ENCODE measurements at regions not wholly inside any gene's neighbourhood (a gene's known extent, or its start where the extent isn't known, plus 50 kb on each side); places are given as distances from the start of the nearest gene placed in this dataset.

- DNase-seq (ENCODE audit: low spot score) (no peak), ATAC-seq (no peak)
These were observed 50.2 kb upstream of the MME start for GRCh38 chr3:155029941-155030340.

GRCh38 chr3:155026999-155027591 is 53.0 kb upstream of the MME start:
- intact Hi-C loops (cut with DNase I) = no loop called here
- ATAC-seq = peak; percentile 50
- DNase-seq (ENCODE audit: low spot score) = no peak

More at GRCh38 chr3:155029941-155030340, 50.2 kb upstream of the MME start:
- intact Hi-C loops (cut with DNase I) = no loop called here

DNA sequence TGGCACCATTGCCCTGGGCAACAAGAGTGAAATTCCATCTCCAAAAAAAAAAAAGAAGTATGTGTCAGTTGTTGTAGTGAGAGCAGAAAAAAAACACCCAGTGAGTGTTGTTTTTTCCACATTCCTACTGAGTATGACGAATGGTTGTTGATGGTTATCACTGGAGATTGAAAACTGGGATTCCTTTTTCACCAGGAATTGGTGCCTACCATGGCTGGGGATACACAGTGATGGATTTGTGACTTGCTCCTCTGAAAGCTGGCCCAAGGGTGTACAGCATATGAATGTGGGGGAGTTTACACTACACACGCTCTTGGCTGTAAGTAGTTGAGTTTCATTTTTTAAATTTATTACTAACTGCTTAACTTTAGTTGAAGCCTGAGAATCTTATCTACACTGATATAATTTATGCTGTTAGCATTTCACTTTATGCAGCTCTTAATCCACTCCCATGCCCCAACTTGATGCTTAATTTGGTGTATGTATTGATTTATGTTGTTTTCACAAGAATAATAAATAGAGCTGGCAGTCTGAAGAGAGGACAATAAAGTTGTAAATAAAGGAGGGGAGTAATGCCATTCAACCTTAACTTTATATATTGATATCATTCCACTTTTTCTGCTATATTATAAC is 56.0 kb upstream of the MME start:
- ATAC-seq = no peak
- intact Hi-C loops (cut with DNase I) = no loop called here
- DNase-seq (ENCODE audit: low spot score) = no peak

- intact Hi-C loops (cut with DNase I) = no loop called here
- ATAC-seq = no peak
- no peak for DNase-seq (ENCODE audit: low spot score)
These were observed 57.2 kb upstream of the MME start for GRCh38 chr3:155022896-155023295.

GRCh38 chr3:155019575-155019974 is 60.5 kb upstream of the MME start:
- DNase-seq (ENCODE audit: low spot score) = no peak

GRCh38 chr3:155018621-155019330 is 61.3 kb upstream of the MME start:
- DNase-seq (ENCODE audit: low spot score) (no peak), ATAC-seq (no peak)
- intact Hi-C loops (cut with DNase I) = no loop called here

More at GRCh38 chr3:155019575-155019974, 60.5 kb upstream of the MME start:
- no peak for ATAC-seq
- intact Hi-C loops (cut with DNase I) = no loop called here

GRCh38 chr3:155015776-155016436 is 64.2 kb upstream of the MME start:
- DNase-seq (ENCODE audit: low spot score) = no peak
- no peak for ATAC-seq
- intact Hi-C loops (cut with DNase I) = no loop called here

DNA sequence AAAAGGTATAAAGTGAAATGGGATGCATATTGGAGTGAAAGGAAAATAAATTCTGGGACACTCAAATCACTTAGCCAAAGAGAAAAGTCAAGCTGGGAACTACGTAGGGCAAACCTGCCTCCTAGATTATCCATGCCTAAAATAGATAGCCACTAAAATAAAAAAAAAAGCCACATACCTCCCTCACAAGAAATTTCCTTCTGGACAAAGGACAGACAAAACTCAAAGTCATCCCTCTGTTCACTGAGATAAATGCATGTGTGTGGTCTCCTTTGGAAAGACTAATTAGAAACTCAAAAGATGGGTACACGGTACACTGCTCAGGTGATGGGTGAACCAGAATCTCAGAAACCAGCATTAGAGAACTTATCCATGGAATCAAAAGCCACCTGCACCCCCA is 65.2 kb upstream of the MME start:
- intact Hi-C loops (cut with DNase I) = no loop called here
- ATAC-seq = no peak
- DNase-seq (ENCODE audit: low spot score) = no peak

DNA sequence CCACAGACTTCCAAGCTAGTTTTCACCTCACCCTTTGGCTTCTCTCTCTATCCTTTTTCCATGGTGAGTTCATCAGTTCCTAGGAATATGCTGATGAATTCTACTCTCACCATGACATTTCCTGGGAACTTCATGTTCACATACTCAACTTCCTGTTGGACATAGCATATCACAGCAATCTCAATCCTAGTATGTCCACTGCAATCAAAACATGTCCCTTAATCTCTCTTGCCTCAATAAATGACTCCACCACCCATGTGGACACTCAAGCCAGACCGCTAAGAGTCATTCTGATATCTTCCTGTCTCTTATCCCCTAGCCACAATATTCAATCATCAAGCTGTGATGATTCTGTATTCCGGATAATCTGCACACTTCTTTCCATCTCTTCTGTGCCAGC is 66.7 kb upstream of the MME start:
- DNase-seq (ENCODE audit: low spot score) (no peak), ATAC-seq (no peak)
- intact Hi-C loops (cut with DNase I) = no loop called here

DNA sequence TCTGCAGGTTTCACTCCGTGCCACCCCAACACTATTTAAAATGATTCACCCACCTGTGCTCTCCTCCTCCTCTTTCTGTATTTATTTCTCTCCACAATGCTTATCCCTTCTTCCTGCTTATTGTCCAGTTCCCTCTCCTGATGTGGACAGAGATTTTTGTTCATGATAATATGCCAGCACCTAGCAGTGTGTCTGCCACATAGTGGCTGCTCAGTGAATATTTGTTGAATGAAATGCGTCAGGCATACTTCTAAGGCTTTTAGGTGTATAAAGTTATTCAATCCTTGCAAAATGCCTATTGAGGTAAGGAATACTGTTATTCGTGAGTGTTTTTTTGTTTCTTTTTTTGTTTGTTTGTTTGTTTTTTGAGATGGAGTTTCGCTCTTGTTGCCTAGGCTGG is 67.5 kb upstream of the MME start:
- ATAC-seq = no peak
- intact Hi-C loops (cut with DNase I) = no loop called here

DNA sequence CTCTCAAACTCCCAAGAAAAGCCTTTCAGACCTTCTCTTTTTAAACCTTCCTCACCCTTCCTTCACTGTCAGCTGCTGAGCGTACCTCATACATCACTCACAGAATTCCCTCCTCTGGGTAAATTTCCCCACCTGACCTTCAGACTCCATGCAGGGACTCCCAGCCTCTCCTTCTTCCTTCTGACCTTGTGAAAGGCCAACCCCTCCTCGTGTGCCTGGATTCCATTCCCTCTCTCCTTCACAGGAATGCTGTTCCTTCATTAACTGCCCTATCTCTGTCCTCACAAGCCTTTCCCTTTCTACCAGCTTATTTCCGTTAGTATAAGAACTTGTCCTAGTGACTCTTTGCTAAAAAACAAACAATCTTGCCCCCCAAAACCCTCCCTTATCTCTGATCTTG is 69.7 kb upstream of the MME start:
- ATAC-seq (no peak), DNase-seq (ENCODE audit: low spot score) (no peak)
- intact Hi-C loops (cut with DNase I) = no loop called here

More for the DNA sequence above, 67.5 kb upstream of the MME start:
- no peak for DNase-seq (ENCODE audit: low spot score)

DNA sequence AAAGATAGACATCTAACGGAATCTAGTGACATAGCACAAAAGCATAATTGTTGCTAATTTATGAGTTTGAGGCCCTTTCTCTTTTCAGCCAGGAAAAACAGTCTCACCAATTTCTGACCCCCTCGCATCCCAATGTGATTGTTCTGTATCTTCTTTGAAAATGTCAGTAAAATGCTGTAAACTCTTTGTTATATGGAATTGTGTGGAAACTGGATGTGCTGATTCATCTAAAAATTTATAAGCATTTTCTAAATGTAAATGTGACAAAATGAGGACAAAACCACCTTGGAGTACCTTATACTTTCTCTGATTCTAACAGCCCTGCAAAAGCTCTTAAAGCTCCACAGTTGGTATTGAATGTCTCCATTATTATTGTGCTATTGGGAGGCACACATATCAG is 70.9 kb upstream of the MME start:
- intact Hi-C loops (cut with DNase I) = no loop called here
- no peak for ATAC-seq
- DNase-seq (ENCODE audit: low spot score) = no peak

DNA sequence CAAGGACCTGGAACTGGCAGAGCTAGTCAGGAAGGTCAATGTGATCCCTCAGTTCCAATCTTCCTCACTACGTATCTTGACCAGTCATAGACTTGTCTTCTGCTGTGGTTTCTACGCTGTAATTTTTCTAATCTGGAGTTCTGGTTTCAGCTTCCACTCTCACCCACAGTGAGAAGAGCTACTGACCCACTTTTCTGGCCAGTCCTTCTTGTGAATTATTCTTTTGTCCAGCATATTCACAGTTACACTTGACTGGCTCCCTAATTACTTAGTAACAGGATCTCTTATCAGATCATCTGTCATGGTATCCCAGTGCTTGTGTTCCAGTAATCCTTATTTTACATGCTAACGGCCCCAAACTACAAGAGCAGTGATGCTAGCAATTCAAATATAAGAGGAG is 72.4 kb upstream of the MME start:
- ATAC-seq (no peak), DNase-seq (ENCODE audit: low spot score) (no peak)
- intact Hi-C loops (cut with DNase I) = no loop called here

GRCh38 chr3:155001289-155002010 is 78.7 kb upstream of the MME start:
- DNase-seq (ENCODE audit: low spot score) (no peak), ATAC-seq (no peak)
- intact Hi-C loops (cut with DNase I) = no loop called here

DNA sequence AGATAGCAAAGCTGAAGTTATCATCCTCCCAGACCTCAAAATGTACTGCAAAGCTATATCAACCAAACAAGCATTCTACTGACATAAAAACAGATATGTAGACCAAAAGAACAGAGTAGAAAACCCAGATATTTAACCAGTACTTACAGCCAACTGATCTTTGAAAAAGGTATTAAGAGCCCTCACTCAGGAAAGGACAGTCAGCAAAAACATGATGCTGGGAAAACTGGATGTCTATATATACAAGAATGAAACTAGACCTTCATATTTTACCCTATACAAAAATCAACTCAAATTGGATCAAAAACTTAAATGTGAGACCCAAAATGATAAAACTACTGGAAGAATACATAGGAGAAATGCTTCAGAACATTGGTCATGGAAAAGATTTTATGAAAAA is 87.5 kb upstream of the MME start:
- intact Hi-C loops (cut with DNase I) = no loop called here
- no peak for DNase-seq (ENCODE audit: low spot score)
- ATAC-seq = no peak

DNA sequence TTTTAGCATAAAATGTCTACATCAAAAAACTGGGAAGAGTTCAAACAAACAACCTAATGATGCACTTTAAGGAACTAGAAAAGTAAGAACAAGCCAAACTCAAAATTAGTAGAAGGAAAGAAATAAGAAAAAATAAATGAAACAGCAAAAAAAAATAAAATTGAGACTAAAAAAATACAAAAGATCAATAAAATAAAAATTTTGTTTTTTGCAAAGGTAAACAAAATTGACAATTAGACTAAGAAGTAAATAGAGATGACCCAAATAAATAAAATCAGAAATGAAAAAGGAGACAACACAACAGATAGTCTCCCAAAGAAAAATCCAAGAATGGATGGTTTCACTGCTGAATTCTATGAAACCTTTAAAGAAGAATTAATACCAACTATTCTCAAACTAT is 89.6 kb upstream of the MME start:
- DNase-seq (ENCODE audit: low spot score) (no peak), ATAC-seq (no peak)
- intact Hi-C loops (cut with DNase I) = no loop called here

- ATAC-seq = no peak
- intact Hi-C loops (cut with DNase I) = no loop called here
- no peak for DNase-seq (ENCODE audit: low spot score)
These were observed 92.3 kb upstream of the MME start for GRCh38 chr3:154987846-154988245.

GRCh38 chr3:154981664-154982063 is 98.5 kb upstream of the MME start:
- ATAC-seq = no peak
- intact Hi-C loops (cut with DNase I) = no loop called here
- DNase-seq (ENCODE audit: low spot score) = no peak

DNA sequence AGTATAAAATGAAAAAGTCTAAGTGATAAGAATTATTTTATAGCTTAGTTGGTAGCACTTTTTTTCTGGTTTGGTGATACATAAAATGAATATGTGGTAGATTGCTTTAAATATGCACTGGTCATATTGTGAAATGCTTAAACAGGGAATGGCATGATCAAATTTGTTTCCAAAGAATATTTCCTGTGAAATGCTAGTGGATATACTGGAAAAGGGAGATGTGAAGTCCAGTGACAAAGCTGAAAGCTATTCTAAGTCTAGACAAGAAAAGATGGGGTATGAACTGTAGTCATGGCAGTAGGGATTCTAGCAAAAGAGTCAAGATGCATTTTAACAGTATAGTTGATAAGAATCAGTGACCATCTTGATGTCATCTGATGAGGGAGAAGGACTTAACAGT is 98.9 kb upstream of the MME start:
- intact Hi-C loops (cut with DNase I) = no loop called here
- no peak for DNase-seq (ENCODE audit: low spot score)
- ATAC-seq = no peak

GRCh38 chr3:154979331-154979730 is 100.8 kb upstream of the MME start:
- ATAC-seq (no peak), DNase-seq (ENCODE audit: low spot score) (no peak)
- intact Hi-C loops (cut with DNase I) = no loop called here

Data from sciatic nerve (tissue), 2 donors.